GM19193 (cell line): ENCODE measurements at regions not wholly inside any gene's neighbourhood (a gene's known extent, or its start where the extent isn't known, plus 50 kb on each side); places are given as distances from the start of the nearest gene placed in this dataset.

ENCODE experiments used
- POLR2A ChIP-seq: IDR thresholded peaks from 4 replicates; pipeline ENCODE4 v1.6.1; 2011; ENCODE audit not compliant: insufficient read depth, insufficient read length; ENCODE audit errors: extremely low read depth

GRCh38 chr22:47651216-47651987 is 889.0 kb downstream of the TBC1D22A start:
- no peak for TF ChIP-seq POLR2A

- TF ChIP-seq POLR2A, result no peak
Observed at GRCh38 chr22:47647720-47648119, 885.3 kb downstream of the TBC1D22A start.

- no peak for TF ChIP-seq POLR2A
Observed at GRCh38 chr22:47647181-47647580, 884.7 kb downstream of the TBC1D22A start.

- TF ChIP-seq POLR2A, result no peak
Observed at GRCh38 chr22:47645923-47646322, 883.5 kb downstream of the TBC1D22A start.

- TF ChIP-seq POLR2A, result no peak
Observed at GRCh38 chr22:47645450-47645914, 883.0 kb downstream of the TBC1D22A start.

GRCh38 chr22:47634347-47634746 is 871.9 kb downstream of the TBC1D22A start:
- no peak for TF ChIP-seq POLR2A

GRCh38 chr22:47633111-47633510 is 870.7 kb downstream of the TBC1D22A start:
- TF ChIP-seq POLR2A, result no peak

GRCh38 chr22:47632701-47633100 is 870.3 kb downstream of the TBC1D22A start:
- TF ChIP-seq POLR2A, result no peak

- TF ChIP-seq POLR2A, result no peak
Observed at GRCh38 chr22:47631571-47632102, 869.2 kb downstream of the TBC1D22A start.

- TF ChIP-seq POLR2A, result no peak
Observed at GRCh38 chr22:47630741-47631534, 868.5 kb downstream of the TBC1D22A start.

GRCh38 chr22:47629791-47630655 is 867.6 kb downstream of the TBC1D22A start:
- TF ChIP-seq POLR2A, result no peak

- no peak for TF ChIP-seq POLR2A
Observed at GRCh38 chr22:47629273-47629711, 866.8 kb downstream of the TBC1D22A start.

- TF ChIP-seq POLR2A, result no peak
Observed at GRCh38 chr22:47628477-47629272, 866.2 kb downstream of the TBC1D22A start.

- no peak for TF ChIP-seq POLR2A
Observed at GRCh38 chr22:47627556-47628253, 865.3 kb downstream of the TBC1D22A start.
